ENCODE measurements at regions not wholly inside any gene's neighbourhood (a gene's known extent, or its start where the extent isn't known, plus 50 kb on each side); places are given as distances from the start of the nearest gene placed in this dataset.
"Not testable (repeated sequence)": the region's sequence is repeated elsewhere in the genome, so short reads cannot be mapped to it uniquely, and the experiment has no call there.

- DNase-seq: no peak
Observed at GRCh38 chr6:12481292-12481691, 191.1 kb downstream of the EDN1 start.

- no peak for DNase-seq
Observed at GRCh38 chr6:12481850-12482249, 191.7 kb downstream of the EDN1 start.

- DNase-seq: no peak
Observed at GRCh38 chr6:12482386-12483375, 192.5 kb downstream of the EDN1 start.

GRCh38 chr6:12483712-12484111, 193.6 kb downstream of the EDN1 start:
- DNase-seq: no peak

GRCh38 chr6:12484519-12484918, 194.4 kb downstream of the EDN1 start:
- DNase-seq: no peak

- DNase-seq: no peak
Observed at GRCh38 chr6:12485226-12485764, 195.1 kb downstream of the EDN1 start.

GRCh38 chr6:12485837-12486236, 195.7 kb downstream of the EDN1 start:
- no peak for DNase-seq

GRCh38 chr6:12490351-12490903, 200.3 kb downstream of the EDN1 start:
- DNase-seq: no peak

- no peak for DNase-seq
Observed at GRCh38 chr6:12490904-12491571, 200.9 kb downstream of the EDN1 start.

- DNase-seq: not testable (repeated sequence)
Observed at GRCh38 chr6:12492929-12493328, 202.8 kb downstream of the EDN1 start.

- no peak for DNase-seq
Observed at GRCh38 chr6:12493446-12493845, 203.3 kb downstream of the EDN1 start.

GRCh38 chr6:12494161-12494560, 204.0 kb downstream of the EDN1 start:
- DNase-seq: no peak

GRCh38 chr6:12501990-12502389, 211.8 kb downstream of the EDN1 start:
- no peak for DNase-seq

- DNase-seq: no peak
Observed at GRCh38 chr6:12504325-12504966, 212.1 kb upstream of the PHACTR1 start.

- DNase-seq: no peak
Observed at GRCh38 chr6:12505486-12505885, 211.1 kb upstream of the PHACTR1 start.

- DNase-seq: no peak
Observed at GRCh38 chr6:12506159-12506558, 210.4 kb upstream of the PHACTR1 start.

- no peak for DNase-seq
Observed at GRCh38 chr6:12507636-12508035, 208.9 kb upstream of the PHACTR1 start.

GRCh38 chr6:12508553-12508952, 208.0 kb upstream of the PHACTR1 start:
- DNase-seq: no peak

GRCh38 chr6:12509060-12509459, 207.5 kb upstream of the PHACTR1 start:
- no peak for DNase-seq

- DNase-seq: no peak
Observed at GRCh38 chr6:12516070-12516469, 200.5 kb upstream of the PHACTR1 start.

GRCh38 chr6:12522347-12522746, 194.2 kb upstream of the PHACTR1 start:
- no peak for DNase-seq

- no peak for DNase-seq
Observed at GRCh38 chr6:12523726-12524125, 192.8 kb upstream of the PHACTR1 start.

- no peak for DNase-seq
Observed at GRCh38 chr6:12525276-12525675, 191.3 kb upstream of the PHACTR1 start.
